HT-29 (cell line): ENCODE measurements at regions not wholly inside any gene's neighbourhood (a gene's known extent, or its start where the extent isn't known, plus 50 kb on each side); places are given as distances from the start of the nearest gene placed in this dataset. TPM values are rescaled to one million over a fixed set of nuclear protein-coding genes. Genes with fewer than 3 reads are reported as not detected.

Experiments
- small RNA-seq: library from RNA; depleted of rRNA; stranded (forward); fragments of <200 nt; gene quantifications from one replicate; pipeline ENCODE3, GENCODE V24; 2014

Small RNA genes lying in the stretch of these regions (small RNA-seq; reads per million reads assigned to genes)
- gene AC233263.1 (not detected), gene AC233263.2 (not detected), gene IGKV1D-35 (not detected), gene IGKV2D-19 (not detected), gene IGKV2D-36 (not detected), gene IGKV2D-38 (not detected), gene IGKV3D-25 (not detected)
